ENCODE measurements at regions not wholly inside any gene's neighbourhood (a gene's known extent, or its start where the extent isn't known, plus 50 kb on each side); places are given as distances from the start of the nearest gene placed in this dataset.

DNA sequence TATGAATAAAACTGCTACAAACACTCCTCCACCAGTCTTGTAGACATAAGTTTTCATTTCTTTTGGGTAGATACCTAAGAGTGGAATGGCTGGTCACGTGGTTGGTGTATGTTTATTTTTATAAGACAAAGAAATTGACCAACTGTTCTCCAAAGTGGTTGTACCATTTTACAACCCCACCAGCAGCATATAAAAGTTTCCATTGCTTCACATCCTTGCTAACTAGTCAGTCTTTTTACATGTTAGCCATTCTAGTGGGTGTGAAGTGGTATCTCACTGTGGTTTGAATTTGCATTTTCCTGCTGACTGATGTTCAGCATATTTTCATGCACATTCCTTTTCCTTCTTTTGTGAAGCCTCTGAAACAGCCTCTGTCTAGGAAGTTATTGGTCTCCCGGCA is 76.2 kb upstream of the ADGRG2 start:
- TF ChIP-seq, protein P1, sequence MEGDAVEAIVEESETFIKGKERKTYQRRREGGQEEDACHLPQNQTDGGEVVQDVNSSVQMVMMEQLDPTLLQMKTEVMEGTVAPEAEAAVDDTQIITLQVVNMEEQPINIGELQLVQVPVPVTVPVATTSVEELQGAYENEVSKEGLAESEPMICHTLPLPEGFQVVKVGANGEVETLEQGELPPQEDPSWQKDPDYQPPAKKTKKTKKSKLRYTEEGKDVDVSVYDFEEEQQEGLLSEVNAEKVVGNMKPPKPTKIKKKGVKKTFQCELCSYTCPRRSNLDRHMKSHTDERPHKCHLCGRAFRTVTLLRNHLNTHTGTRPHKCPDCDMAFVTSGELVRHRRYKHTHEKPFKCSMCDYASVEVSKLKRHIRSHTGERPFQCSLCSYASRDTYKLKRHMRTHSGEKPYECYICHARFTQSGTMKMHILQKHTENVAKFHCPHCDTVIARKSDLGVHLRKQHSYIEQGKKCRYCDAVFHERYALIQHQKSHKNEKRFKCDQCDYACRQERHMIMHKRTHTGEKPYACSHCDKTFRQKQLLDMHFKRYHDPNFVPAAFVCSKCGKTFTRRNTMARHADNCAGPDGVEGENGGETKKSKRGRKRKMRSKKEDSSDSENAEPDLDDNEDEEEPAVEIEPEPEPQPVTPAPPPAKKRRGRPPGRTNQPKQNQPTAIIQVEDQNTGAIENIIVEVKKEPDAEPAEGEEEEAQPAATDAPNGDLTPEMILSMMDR (IDR thresholded peaks at IDR 0.05): no peak
- no peak for TF ChIP-seq POLR2AphosphoS5 (IDR thresholded peaks at IDR 0.05; ENCODE audit: low read depth, low read length)

All from Panc1 (cell line).